Dermis microvascular lymphatic vessel endothelial cell (primary cell): ENCODE measurements at regions not wholly inside any gene's neighbourhood (a gene's known extent, or its start where the extent isn't known, plus 50 kb on each side); places are given as distances from the start of the nearest gene placed in this dataset.

Source experiments
- DNase-seq, 2 donors: peaks; one replicate each; pipeline versions ENCODE4 v3.0.0 to v3.0.0-alpha.2; 2010; ENCODE audit warnings: low read depth in 2 of 2

DNA sequence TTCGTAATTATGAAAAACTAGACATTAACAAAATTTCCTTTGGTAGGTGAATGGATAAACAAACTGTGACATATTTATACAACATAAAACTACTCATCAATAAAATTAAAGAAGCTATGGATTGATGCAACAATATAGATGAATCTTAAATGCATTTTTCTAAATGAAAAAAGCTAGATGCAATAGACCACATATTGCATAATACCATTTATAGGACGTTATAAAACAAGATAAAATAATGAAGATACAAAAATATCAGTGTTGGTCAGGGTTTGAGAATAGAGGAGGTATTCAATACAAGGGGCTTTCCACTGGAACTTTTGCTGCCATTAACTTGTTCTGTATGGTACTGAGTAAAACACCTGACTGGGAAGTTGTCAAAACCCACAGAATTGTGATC, 314.4 kb downstream of the GRB14 start:
- DNase-seq: no peak

DNA sequence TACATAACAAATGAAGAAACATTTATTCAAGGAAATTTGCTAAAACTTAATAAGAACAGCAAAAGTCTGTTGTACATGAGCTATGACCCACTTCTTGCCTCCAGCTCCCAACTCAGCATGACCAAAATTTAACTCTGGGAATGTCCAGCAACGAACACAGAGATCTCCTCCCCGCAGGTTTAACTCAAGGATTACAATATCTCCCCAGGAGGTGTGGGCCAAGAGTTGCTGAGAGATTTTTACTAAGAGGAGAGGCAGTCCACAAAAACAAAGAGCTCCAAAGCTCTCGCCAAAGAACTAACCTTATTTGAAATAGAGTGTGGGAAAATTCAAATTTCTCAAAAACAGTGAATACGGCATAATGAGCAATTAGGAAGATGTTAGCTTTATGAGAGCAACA, 318.5 kb downstream of the GRB14 start:
- DNase-seq: no peak

DNA sequence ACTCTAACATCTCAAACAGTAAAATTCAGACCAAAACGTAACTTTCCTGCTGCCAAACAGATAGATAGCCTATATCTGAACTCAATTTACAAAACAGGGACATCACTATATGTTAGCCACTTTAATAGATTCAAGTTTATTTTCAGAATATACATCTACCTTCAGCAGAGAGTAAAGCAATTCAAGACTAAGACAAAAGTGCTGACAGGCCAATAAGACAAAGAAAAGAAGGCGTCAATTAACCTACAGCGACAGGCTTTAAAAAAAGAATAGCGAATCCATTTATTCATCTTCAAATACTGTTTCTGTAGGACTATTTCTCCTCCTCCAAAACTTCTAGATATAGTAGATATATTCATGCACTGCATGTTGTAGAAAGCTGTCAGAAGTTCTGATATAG, 333.0 kb downstream of the GRB14 start:
- no peak for DNase-seq

DNA sequence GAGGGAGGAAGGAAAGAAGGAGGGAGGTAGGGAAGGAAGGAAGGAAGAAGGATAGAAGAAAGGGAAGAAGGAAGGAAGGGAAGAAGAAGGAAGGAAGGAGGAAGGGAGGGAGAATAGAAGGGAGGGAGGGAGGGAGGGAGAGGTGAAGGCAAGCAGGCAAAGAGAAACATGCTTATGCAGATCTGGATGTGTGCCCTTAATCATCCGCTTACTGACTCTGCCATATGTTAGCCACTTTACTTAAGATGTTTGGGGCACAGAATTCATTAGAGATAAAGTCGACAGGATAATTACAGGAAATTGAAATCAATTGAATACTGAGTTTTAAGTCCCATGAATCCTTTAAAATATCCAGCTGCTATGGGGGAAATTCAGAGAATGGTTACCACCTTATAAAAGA, 334.2 kb downstream of the GRB14 start:
- DNase-seq: no peak

DNA sequence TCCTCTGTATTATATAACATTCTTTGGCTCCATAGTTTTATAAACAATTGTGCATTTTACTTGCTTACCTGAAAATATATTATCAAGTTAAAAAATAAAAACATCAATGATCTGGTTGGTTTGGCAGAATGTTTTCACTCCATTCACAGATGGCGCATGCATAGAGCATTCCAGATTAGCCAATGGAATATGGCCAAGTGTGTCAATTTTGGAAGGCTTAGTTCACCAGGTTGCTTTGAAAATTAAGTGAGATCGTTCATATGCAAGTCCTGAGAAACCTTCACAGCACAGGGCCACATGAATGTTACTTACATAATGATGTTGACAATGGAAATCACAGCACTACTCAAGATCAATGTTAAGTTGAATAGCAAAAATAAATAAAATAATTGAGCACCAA, 335.7 kb downstream of the GRB14 start:
- DNase-seq: no peak

DNA sequence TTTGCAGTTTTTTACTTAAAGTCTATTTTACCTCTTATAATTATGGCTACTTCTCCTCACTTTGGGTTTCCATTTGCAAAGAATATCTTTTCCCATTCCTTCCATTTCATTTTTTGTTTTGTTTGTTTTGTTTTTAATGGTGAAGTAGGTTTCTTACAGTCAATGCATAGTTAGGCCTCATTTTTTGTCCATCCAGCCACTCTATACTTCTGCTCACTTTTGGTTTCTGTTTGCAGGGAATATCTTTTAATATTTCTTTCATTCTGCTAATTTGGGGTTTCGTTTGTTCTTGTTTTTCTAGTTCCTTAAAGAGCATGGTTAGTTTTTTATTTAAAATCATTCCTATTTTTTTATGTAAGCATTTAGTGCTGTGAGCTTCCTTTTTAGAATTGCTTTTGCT, 339.4 kb downstream of the GRB14 start:
- DNase-seq: no peak

DNA sequence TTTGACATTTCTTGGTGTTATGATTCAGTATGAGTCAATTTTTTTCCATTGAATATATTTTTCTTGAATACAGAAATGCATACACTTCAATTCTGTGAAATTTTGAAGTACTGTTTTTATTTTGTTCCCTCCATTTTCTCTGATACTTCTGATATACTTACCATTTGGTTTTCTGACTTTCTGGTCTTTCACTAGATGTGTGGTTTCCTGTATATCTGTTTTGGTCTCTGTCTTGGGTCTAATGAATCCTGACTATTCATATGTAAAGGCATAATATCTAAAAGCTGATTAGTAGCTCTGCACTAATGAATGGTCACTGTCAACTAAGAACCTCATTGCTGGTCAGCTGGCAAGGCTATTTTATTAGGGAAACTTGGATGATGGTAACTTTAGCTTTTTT, 345.6 kb downstream of the GRB14 start:
- no peak for DNase-seq

DNA sequence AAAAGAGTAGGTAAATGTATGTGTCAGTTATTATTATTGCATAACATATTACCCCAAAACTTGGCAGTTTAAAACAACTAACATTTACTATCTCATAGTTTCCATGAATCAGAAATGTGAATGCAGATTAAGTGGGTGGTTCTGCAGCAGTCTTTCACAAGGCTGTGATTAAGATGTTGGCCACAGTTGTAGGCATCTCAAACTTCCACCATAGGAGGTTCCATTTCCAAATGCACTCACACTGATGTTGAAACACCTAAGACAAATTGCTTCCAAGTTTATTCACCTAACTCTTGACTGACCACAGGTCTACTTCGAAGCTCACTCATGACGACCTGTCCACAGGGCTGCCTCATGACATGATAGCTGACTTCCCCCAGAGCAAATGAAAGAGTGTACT, 360.8 kb downstream of the GRB14 start:
- no peak for DNase-seq

DNA sequence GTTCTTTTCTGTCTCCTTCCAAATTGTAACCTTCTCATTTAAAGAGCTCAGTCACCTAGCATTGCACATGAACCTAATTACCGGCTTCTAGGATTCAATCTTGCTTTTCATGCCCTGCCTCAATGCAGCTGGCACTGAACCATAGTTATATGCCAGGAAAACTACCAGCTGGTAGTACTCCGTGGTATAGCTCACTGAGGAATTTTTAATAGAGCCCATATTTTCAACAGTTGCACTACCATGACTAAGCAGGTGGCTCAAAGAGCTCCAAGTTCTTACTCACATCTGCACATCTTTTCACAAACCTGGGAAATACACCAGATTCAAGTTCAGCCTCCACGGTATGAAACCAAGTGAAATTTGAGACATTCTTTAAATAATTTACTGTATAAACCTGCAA, 363.5 kb downstream of the GRB14 start:
- no peak for DNase-seq

DNA sequence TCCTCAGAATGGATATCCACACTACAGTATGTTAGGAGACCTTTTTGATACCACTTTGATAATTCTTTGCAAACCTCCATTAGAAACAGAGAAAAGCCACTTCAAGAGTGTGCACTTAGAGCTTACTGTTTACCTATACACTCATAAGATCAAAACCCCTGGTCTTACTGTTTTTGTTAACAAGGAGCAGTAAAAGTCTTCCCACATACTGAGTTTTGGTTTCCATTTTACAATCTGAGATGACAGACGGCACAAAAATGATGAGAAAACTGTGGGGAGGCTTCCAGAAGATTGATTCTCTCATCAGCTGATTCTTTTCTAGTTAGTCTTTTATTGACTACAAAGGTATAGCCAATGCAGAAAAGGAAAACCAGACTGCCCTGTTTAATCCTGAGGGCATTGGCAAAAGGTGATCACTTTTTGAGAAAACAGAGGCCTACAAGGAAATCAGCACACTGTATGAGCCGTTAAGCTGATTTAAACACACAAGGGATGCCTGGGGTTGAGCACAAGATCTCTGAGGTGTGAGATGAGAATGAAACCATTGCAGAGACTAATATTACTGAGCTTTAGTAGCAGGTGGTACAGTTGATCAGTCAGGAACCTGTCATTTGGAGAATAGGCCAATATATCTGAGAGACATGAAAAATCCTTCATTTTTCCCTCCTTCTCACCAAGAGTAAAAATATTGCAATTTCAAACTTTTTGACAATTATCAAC, 368.6 kb downstream of the GRB14 start:
- DNase-seq: no peak

DNA sequence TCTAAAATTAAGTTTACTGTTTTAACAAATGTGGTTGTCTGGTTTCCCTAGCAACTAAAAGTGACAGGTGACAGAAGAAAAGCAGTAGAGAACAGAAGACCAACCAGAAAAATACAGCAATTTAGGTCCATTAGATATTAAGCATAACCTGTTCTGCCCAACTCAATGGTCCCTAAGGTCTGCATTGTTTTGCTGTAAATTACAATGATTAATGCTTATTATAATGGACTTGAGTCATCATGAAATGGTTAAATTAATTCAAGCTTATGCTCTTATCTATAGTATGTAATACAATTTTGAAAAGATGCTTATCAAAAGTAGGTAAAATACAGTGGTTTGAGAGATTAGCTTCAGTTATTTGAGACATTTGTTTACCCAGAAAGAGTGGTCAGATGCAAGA, 378.0 kb downstream of the GRB14 start:
- DNase-seq: no peak

DNA sequence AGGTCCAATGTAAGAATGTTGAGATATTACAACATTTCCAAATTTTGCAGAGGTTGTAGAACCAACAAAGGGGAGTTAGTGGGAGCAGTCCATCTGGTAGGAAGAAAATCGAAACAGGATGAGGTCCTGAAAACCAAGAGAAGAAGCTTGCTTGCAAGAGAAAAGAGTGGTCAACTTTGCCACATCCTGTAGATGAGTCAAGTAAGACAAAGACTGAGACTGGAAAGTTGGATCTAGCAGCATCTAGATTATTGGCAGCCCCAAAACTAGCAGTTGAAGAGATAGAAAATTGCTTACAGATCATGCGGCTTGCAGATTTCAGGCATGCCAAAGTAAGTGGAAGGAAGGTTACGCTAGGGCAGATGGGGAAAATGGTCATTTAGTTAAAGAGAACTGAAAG, 378.9 kb downstream of the GRB14 start:
- DNase-seq: no peak

DNA sequence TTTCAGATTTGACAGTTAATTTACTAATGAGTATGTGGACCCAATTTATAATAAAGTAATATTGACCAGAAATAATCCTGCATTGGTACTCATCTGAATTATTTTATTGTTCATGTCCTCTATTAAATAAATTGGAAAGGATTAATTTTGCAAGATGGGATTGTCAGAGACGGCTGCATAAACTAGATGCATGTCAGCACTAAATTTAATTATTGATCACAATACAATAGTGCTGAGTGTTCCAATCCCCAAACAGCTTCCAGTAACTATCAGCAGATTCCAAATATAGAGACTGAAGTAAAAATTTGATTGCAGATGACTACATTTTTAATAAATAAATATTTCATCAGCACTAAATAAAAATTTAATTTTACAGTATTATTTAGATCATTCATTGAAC, 387.2 kb downstream of the GRB14 start:
- no peak for DNase-seq

DNA sequence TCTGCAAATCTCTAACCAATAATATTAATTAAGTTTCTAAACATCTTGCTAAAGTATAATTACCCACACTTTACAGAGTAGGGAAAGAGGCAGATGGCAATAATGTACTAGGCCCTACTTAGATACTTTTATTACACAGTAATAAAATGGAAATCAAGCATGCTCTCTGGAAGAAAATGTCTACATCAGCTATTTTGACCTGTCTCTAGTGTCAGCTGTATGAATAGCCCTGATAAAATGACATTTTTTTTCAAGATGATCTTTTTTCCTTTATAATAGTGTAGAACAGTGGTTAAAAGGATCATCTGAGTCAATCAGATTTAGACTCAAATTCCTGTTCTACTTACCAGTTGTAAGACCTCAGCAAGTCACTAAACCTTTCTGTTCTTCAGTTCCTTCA, 397.3 kb downstream of the GRB14 start:
- no peak for DNase-seq

DNA sequence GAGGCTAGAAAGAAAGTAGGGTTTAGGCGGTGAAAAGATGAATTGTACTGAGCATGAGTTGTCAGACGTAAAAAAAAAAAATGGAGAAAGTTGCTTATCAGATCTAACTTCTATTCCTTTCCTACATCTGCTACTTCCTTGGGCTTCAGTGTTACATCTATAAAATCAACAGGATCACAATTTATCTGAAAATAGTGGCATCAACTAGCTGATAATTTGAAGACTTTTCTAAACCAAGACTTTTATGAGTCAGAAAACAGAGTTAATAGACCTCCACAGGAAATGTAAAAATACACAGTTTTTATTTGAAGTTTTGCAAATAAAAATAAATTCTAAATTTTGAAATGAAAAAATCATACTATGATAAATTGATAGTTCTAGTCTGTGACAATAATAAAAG, 399.8 kb downstream of the GRB14 start:
- DNase-seq: no peak

DNA sequence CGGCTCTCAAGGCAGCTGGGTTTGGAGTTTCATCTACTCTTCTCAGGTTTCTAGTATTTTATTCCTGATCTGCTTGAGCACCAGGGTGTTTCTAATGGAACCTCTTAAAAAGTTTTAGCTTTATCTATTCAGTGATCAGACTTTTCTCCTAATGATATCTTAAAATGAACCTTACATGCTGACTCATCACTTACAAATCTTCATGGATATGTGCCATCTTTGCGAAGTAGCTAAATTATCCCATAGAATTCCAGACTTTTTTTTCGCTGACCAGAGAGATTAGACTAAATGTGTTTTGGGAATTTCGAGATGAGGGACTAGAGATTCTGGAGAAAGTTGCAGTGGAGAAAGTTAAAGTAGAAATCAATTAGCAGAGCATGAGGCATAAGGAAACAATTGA, 401.0 kb downstream of the GRB14 start:
- no peak for DNase-seq

DNA sequence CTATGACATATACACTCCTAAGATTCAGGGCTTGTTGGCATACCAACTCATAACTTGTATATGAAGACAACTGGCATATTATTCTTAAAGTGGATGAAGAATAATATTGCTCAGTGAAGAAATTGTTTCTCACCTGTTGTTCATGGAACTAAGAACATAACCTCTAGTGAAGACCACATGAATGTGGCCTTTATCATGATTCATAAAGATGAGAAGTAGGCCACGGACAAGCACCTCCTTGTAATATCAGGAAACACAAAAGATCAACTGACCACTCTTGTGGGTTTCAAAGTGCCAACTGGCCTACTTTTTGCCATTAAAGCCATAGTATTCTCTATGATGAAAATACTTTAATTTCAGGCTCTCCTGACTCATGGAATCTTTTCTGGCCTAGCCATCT, 407.4 kb downstream of the GRB14 start:
- DNase-seq: no peak

DNA sequence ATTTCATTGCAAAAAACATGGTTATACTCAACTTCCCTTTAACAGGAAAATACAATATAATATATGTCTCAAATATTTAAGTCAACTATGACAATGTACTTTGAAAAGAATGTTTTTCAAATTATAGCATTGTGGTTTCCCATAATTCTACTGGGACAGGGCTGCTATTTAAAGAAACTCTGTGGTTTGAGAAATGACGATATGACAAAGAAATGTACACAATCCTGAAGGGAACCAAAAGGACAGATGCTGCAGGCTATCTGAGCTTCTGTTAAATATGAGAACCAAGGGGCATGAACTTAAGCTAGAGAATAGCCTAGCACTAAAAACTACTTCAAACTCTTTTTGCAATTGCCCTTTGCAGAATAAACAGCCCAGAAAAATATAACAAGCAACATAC, 415.9 kb downstream of the GRB14 start:
- no peak for DNase-seq

DNA sequence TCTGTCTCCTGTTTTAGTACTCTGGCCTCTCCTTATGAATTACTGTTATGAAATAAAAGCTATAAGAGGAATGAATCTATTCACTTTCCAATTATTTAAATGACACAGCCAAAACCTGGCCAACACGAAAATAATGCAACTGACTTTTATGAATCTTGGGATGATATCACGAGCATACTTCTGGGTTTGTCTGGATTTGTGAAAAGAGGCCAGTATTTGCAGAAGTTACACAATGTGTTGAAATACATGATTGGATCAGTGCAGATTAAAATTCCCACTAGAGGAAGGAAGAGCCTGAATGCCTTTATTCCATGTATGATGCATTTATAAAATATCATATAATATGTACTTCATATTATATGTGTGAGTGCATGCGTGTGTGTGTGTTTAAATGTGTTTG, 418.2 kb downstream of the GRB14 start:
- DNase-seq: no peak

DNA sequence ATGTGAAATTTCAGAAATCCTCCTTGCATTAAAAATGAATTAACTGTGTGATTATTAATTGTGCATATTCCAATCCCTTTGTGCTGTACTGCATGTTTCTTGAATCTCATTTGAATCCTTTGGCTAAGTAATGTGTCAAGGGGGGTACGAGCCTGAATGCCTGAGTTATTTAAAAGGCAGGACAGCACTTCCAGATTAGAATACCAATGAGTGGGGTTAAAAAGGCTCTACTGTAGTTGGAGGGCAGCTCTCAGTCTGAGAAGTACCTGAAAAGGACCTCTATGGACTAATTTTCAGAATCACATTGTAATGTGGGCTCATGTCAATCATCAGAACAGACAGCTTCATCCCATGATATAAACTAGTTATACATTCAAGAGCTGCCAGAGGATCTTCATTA, 423.0 kb downstream of the GRB14 start:
- DNase-seq: no peak

DNA sequence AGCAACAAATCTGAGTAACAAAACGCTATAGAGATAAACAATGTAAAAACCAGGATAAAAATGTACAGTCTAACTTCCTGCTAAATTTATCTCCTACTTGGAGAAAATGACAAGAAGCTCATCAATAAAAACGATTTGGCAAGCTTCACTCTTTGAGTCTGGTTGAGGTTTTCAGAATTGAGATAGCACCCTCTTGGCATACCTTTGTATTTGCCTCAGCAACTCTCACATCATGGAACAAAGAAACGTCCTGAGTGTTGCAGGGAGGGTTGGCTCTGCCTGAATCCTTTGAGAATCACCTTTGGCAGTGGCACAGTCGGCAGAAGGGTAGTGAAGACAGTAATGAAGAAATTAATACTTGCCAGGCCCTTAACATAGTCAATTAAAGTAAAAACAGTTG, 430.6 kb downstream of the GRB14 start:
- no peak for DNase-seq

DNA sequence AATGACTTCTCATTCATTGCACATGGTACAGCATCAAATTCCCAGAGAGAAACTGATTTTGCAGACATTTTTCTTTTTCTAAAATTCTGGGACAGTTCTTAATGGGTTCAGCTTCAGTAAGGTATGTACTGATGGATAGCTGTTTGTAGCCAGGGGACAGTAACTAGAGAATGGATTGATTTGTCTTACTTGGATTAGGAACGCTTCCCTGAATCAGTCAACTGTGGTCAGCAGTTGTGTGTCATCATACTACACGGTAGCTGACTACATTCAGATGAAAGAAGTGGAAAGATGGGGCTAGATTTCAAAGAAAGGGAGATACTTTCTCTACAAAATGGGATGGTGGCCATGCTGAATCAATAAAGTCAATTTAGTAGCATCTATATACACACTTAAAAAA, 431.4 kb downstream of the GRB14 start:
- no peak for DNase-seq

DNA sequence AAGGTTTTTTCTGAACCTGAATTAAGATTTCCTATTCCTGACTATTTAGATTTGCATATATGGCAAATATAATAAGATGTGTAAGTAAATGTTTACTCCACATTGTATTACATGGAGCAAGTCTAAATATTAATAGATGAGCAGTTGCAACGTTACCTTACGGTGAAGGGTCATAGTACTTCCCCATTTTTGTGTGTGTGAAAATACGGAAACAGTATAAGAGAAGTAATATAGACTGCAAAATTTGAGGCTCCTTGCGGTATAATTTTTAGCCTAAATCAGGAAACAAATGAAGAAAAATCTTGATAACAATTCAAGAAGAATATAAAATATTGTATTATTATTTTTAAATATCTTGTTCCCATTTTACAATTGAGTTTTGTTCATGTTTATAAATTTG, 434.2 kb downstream of the GRB14 start:
- DNase-seq: no peak

DNA sequence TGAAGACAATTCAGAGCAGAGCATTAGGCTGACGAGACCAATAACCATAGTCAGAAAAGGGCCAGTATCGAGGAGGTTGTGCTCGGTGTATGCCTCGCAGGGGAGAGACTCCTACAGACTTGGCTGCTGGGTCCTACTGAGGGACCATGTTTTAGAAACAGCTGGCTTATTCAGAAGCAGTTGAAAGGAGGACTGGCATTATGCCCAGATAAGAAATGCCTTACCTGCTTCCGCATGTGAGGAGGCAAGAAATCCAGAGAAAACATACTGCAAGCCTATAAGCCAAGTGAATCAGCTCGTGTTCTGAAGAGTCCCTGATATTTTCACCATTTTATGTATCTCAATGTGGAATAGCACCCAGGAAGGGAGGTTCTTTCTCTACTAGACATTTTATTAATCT, 434.7 kb downstream of the GRB14 start:
- DNase-seq: no peak
